Activated CD8-positive, alpha-beta T cell treated with anti-CD3 and anti-CD28 coated beads for 36 hours (primary cell): ENCODE measurements at regions not wholly inside any gene's neighbourhood (a gene's known extent, or its start where the extent isn't known, plus 50 kb on each side); places are given as distances from the start of the nearest gene placed in this dataset.
A peak's percentile ranks its signal among the peaks of the same experiment; 100 is the strongest.

Experiments used
- ATAC-seq: fragments of 200-7000 bp; cut with Tn5 transposase; one replicate; pipeline ENCODE4 v1.10.0; 2021; ENCODE audit warnings: mild to moderate bottlenecking, moderate library complexity
- CTCF ChIA-PET: fragments of 350-600 bp; sonication (Branson Sonifier 250); formaldehyde crosslinking; loops from one replicate; lab custom pipeline; 2021; ENCODE audit warnings: antibody characterized with exemption; lab: Charles Lee
- POLR2A ChIA-PET: fragments of 350-600 bp; sonication (Branson Sonifier 250); formaldehyde crosslinking; loops from one replicate; lab custom pipeline; 2021; ENCODE audit warnings: antibody characterized with exemption; lab: Charles Lee
- DNase-seq: peaks from one replicate; pipeline ENCODE4 v3.0.0-alpha.2; 2020
- H3K27ac Mint-ChIP-seq: one replicate; pipeline ENCODE4 v1.8.0; 2021; ENCODE audit warnings: mild to moderate bottlenecking, mixed read lengths
- H3K27me3 Mint-ChIP-seq: one replicate; pipeline ENCODE4 v1.8.0; 2021; ENCODE audit warnings: mixed read lengths
- H3K36me3 Mint-ChIP-seq: one replicate; pipeline ENCODE4 v1.8.0; 2021; ENCODE audit warnings: low read depth, mixed read lengths
- H3K4me1 Mint-ChIP-seq: one replicate; pipeline ENCODE4 v1.8.0; 2021; ENCODE audit warnings: low read depth, mixed read lengths
- H3K4me3 Mint-ChIP-seq: one replicate; pipeline ENCODE4 v1.8.0; 2021; ENCODE audit warnings: mild to moderate bottlenecking, moderate library complexity, mixed read lengths
- H3K9me3 Mint-ChIP-seq: one replicate; pipeline ENCODE4 v1.8.0; 2021; ENCODE audit warnings: mixed read lengths
- intact Hi-C: fragments of 100-400 bp; cut with micrococcal nuclease; formaldehyde crosslinking; loops from one replicate; pipeline ENCODE4 v1.10.0; 2022
- TF ChIP-seq, protein P1 (sequence below): fragments of 200-600 bp; IDR thresholded peaks from one replicate; pipeline ENCODE4 v1.8.0; 2022; ENCODE audit warnings: antibody characterized with exemption, mild to moderate bottlenecking

DNA sequence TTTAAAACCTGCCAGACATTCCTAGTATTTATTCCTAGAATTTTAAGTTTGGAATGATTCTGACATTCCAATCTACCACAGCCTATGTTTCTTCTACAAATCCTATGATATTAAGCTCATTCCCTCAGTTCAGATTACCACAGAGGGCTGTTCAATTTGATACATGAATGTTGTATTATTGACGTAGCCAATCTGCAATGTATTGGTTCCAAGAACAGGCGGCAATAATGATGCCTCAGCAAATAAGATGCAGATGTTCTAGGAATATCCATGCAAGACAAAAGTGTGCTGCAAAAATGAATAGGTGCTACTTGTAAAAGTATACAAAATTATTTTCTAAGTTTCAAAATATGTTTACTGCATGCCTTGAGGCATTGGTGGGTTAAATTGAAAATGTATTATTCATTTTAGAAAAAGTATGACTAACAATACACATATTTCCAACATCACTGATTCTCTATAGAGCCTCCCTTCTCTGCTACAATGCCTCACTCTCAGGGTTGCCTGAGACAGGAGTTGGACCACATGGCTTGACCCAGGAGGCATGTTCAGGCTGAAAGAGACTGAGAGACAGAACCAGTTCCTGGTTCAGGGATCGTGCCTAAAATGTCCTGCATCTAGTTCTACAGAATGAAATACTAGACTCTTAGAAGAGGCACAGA is 94.1 kb upstream of the CREB5 start:
- TF ChIP-seq, protein P1, sequence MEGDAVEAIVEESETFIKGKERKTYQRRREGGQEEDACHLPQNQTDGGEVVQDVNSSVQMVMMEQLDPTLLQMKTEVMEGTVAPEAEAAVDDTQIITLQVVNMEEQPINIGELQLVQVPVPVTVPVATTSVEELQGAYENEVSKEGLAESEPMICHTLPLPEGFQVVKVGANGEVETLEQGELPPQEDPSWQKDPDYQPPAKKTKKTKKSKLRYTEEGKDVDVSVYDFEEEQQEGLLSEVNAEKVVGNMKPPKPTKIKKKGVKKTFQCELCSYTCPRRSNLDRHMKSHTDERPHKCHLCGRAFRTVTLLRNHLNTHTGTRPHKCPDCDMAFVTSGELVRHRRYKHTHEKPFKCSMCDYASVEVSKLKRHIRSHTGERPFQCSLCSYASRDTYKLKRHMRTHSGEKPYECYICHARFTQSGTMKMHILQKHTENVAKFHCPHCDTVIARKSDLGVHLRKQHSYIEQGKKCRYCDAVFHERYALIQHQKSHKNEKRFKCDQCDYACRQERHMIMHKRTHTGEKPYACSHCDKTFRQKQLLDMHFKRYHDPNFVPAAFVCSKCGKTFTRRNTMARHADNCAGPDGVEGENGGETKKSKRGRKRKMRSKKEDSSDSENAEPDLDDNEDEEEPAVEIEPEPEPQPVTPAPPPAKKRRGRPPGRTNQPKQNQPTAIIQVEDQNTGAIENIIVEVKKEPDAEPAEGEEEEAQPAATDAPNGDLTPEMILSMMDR = no peak
- peaks cover 9% of the 10 kb centered on the region for H3K4me1 Mint-ChIP-seq
- no peaks in the 10 kb centered on the region for H3K9me3 Mint-ChIP-seq
- intact Hi-C loops = no loop called here
- no peak overlapping the region for H3K27ac Mint-ChIP-seq
- H3K27me3 Mint-ChIP-seq = peaks cover 16% of the 10 kb centered on the region
- no peaks in the 10 kb centered on the region for H3K36me3 Mint-ChIP-seq
- no peak overlapping the region for H3K4me3 Mint-ChIP-seq
- DNase-seq = no peak
- CTCF ChIA-PET = no interaction called here
- no peak for ATAC-seq
- POLR2A ChIA-PET = no interaction called here

DNA sequence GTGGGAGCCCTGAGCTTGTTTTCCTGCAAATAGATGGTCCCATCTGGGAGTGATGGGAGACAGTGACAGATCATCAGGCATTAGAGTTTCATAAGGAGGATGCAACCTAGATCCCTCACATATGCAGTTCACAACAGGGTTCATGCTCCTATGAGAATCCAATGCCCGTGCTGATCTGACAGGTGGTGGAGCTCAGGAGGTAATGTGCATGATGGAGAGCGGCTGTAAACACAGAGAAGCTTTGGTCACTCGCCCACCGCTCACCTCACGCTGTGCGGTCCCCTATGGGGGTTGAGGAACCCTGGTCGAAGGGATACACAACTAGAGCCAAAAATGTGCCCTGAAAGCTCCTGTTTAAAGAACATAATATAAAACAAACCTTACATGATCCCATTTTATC is 88.5 kb upstream of the CREB5 start:
- Mint-ChIP-seq H3K9me3 (no peaks in the 10 kb centered on the region), H3K4me1 (peaks cover 14% of the 10 kb centered on the region), H3K36me3 (no peaks in the 10 kb centered on the region), H3K27ac (no peak overlapping the region), H3K4me3 (no peak overlapping the region), H3K27me3 (peaks cover 2% of the 10 kb centered on the region)
- ChIA-PET CTCF (interaction anchor here (1.1 kb wide), 2 partner anchors 9 to 22 kb away, joined by 3 read pairs; no protein-coding TSS in a partner anchor), POLR2A (no interaction called here)
- intact Hi-C loops = no loop called here
- ATAC-seq = no peak
- DNase-seq = no peak
- TF ChIP-seq, protein P1 = no peak

DNA sequence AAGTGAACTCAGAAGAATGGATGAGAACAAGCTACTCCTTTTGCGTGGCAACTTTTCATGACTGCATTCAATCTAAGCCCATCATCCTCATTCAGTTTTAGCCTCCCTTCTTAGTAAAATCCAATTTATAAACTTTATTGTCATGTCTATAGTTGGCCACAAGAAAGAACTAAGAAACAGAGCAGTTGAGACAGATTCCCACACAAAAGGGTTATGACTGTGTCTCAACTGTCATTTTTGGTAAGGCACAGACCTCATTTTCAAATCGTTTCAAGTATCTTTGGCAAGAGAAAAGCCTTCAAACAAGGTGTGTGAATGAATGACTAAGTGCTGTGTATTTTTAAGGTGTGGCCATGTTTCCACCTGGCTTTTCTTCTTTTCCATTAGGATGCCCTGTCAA is 84.2 kb upstream of the CREB5 start:
- peak; percentile 63 for ATAC-seq

DNA sequence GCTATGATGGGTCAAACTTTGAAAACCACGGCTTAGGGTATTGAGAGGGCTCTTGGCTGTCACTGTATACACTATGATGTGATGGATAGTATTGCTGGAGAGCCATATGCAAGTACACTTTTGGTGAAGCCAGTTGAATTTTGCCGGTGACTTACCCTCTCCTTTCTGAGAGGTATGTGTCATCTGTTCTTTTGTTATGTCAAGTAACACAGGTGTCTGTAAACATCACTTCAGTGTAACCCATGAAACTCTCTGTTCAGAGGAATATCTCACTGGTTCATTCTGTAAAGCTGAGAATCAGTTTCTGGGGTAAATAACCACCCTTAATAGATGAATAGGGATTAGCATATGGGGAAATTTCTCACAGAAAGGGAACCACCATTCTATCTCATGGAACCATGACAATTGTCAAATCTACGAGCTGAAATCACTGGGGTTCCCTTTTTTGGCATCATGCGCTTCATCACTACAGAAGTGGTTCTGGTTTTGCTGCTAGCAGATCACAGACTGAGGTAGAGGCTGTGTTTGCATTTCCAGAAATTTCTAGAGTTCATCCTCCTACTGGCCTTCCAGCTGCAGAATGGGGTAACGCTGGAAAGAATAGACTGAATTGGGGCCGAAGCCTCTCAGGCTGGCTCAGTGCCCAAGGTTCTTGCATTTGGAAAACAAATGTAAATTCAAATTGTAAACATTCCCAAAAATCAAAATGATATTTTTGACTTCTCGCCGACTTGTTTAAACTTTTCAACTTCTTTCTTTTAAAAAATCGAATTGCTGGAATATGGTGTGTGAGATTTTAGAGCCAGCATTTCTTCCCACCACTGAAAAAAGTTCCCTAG is 83.3 kb upstream of the CREB5 start:
- CTCF ChIA-PET = no interaction called here
- no peak for DNase-seq
- H3K9me3 Mint-ChIP-seq = peaks cover 3% of the 10 kb centered on the region
- no peak overlapping the region for H3K4me3 Mint-ChIP-seq
- peaks cover 4% of the 10 kb centered on the region for H3K27me3 Mint-ChIP-seq
- no peaks in the 10 kb centered on the region for H3K36me3 Mint-ChIP-seq
- peaks cover 40% of the 10 kb centered on the region for H3K4me1 Mint-ChIP-seq
- H3K27ac Mint-ChIP-seq = no peak overlapping the region
- POLR2A ChIA-PET = no interaction called here
- ATAC-seq = peak; percentile 47
- intact Hi-C loops = no loop called here
- TF ChIP-seq, protein P1 = no peak

More for the DNA sequence above, 84.2 kb upstream of the CREB5 start:
- no peak for DNase-seq
- no peak overlapping the region for H3K4me3 Mint-ChIP-seq
- ChIA-PET POLR2A (no interaction called here), CTCF (interaction anchor here (0.7 kb wide), 1 partner anchor 31 kb away, joined by 4 read pairs; no protein-coding TSS in a partner anchor)
- H3K27me3 Mint-ChIP-seq = peaks cover 2% of the 10 kb centered on the region
- no peaks in the 10 kb centered on the region for H3K9me3 Mint-ChIP-seq
- peak overlapping the region; percentile 14 for H3K27ac Mint-ChIP-seq
- H3K4me1 Mint-ChIP-seq = peaks cover 40% of the 10 kb centered on the region
- TF ChIP-seq, protein P1 = no peak
- intact Hi-C loops = no loop called here
- H3K36me3 Mint-ChIP-seq = no peaks in the 10 kb centered on the region
